Stomach (tissue), 8 donors: ENCODE measurements at regions not wholly inside any gene's neighbourhood (a gene's known extent, or its start where the extent isn't known, plus 50 kb on each side); places are given as distances from the start of the nearest gene placed in this dataset.
A peak's percentile ranks its signal among the peaks of the same experiment; 100 is the strongest.
"Not testable (repeated sequence)": the region's sequence is repeated elsewhere in the genome, so short reads cannot be mapped to it uniquely, and the experiment has no call there.

Experiments
- DNase-seq, 2 donors: peaks; one replicate each; pipeline versions ENCODE4 v3.0.0 to v3.0.0-alpha.2; 2013 to 2019
- H3K27ac ChIP-seq, 5 donors: fragments of 200-600 bp in 4 of 5; sonication (generic) in 4 of 5; one replicate each; pipeline ENCODE4 v1.5.1; 2013 to 2019; ENCODE audit warnings: mild to moderate bottlenecking in 1 of 5, moderate library complexity in 1 of 5
- H3K27me3 ChIP-seq, 3 donors: fragments of 200-600 bp; sonication (generic); one replicate each; pipeline ENCODE4 v1.5.1; 2017 to 2019; ENCODE audit warnings: mixed run types in 1 of 3
- H3K36me3 ChIP-seq, 4 donors: fragments of 200-600 bp; sonication (generic); 1 replicate in 3 of 4; 2 replicates in 1 of 4; pipeline ENCODE4 v1.5.1; 2016 to 2019
- H3K4me1 ChIP-seq, 4 donors: fragments of 200-600 bp; sonication (generic); one replicate each; pipeline ENCODE4 v1.5.1; 2016 to 2019
- H3K4me3 ChIP-seq, 4 donors: fragments of 200-600 bp; sonication (generic) in 3 of 4; one replicate each; pipeline ENCODE4 v1.5.1; 2016 to 2019; ENCODE audit warnings: mild to moderate bottlenecking in 1 of 4
- H3K9me3 ChIP-seq, 4 donors: fragments of 200-600 bp; sonication (generic); one replicate each; pipeline ENCODE4 v1.5.1; 2016 to 2019
- POLR2AphosphoS5 ChIP-seq, 3 donors: sonication (generic); formaldehyde crosslinking; IDR thresholded peaks; one replicate each; pipeline ENCODE4 v1.6.1; 2016; ENCODE audit warnings: antibody characterized with exemption in 3 of 3
- WGBS, 5 donors: extraction: QIAGEN DNeasy Blood & Tissue Kit in 3 of 5; methylation state at CpG; one replicate each; pipeline versions ENCODE4 v1.1.5 to v1.1.7; 2013 to 2018; 5-methylcytosine and 5-hydroxymethylcytosine counted together
- intact Hi-C: fragments of 100-400 bp; cut with DNase I; formaldehyde crosslinking; loops from one replicate; pipeline ENCODE4 v1.15.1; 2023; ENCODE audit warnings: low total_unique reads
- small RNA-seq, 4 donors: library from RNA; depleted of rRNA; stranded (forward); fragments of <200 nt; gene quantifications; one replicate each; pipeline ENCODE3, GENCODE V24; 2016
- donor health status: healthy with polysubstance abuse.
- donor health status: Bipolar disorder and iron deficiency.
- donor health status: healthy.

DNA sequence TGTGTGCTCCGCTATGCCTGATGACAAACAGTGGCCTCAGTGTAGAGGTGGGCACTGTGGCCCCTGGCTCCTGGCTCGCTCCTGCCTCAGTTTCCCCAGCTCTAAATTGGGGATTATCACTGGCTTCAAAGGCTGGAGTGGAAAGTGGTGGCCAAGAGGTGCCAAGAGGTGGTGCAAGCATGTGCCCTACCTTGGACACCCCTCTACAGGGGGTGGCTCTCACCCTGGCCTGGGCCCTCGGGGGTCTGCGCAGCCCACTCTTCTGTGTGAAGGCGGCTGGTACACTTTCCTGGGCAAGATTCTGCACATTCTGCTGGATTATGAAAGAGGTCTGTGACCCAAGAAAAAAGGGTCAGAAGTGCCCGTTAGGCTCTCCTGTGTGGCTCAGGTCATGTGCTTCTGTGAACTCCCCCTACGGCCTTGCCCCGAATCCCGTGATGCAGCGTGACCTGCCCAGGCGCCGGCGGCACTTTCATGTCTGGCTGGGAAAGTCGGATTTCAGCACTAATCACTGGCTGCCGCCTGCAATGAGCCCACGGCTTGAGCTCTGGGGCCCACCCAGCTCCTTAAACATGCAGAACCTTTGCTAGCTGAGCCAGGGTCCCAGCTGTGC lies 57.3 kb upstream of the SPN start:
- Histone ChIP-seq H3K4me1 (peaks cover 8 to 64% (median 28%) of the 10 kb centered on the region in 4 donors), H3K27ac (peak overlapping the region in 1 of 5 donors; percentile 68)
- intact Hi-C loops, H3K36me3 ChIP-seq, H3K27me3 ChIP-seq, H3K9me3 ChIP-seq, H3K4me3 ChIP-seq: not testable (repeated sequence)
- WGBS, 5 donors, result 63 to 79% (median 72%) methylated on average over 14 to 16 of the region's 16 CpGs
- DNase-seq, result peak in 1 of 2 donors; percentile 47

DNA sequence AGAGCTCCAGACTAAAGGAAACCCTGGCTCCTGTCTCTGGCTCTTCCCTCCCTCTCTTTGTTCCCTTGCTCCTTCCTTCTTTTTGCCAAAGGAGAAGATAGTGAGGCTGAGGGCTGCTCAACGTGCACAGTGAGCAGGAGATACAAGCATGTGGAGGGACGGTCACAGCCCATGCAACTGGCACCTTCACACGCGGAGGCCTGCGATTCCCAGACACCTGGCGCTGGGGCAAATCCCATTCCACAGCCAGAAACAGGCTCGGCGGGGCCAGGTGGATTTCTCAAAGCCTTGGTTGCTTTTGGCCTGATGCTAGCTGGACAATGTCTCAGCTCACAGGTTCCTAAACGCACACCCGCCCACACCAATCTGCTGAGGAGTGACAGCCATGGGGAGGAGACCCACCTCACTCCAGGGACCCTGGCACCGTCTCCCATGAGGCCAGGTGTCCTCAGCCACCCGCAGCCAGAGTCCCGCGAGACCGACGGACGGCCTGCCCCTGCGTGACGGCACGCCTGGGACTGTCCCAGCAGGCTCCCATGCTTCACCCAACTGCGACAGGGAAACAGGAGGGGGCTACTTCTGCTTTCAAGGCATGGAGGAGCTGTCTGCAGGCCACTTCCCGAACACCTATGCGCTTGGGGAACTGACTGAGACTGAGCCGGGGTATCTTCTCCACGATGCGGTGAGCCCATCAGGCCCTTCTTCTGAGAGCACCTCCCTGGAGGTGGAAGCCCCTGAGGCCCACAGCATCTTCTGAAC lies 56.2 kb upstream of the SPN start:
- WGBS, 5 donors, result 80 to 90% (median 89%) methylated on average over 5 to 25 of the region's 26 CpGs
- H3K9me3 ChIP-seq, H3K36me3 ChIP-seq, intact Hi-C loops, H3K27me3 ChIP-seq, DNase-seq, H3K4me3 ChIP-seq: not testable (repeated sequence)
- peak overlapping the region in 2 of 5 donors; percentile 27 to 75 for H3K27ac ChIP-seq
- H3K4me1 ChIP-seq, result peaks cover 8 to 61% (median 30%) of the 10 kb centered on the region in 4 donors

- Histone ChIP-seq H3K4me1 (peaks cover 8 to 59% (median 28%) of the 10 kb centered on the region in 4 donors), H3K27ac (peak overlapping the region in 2 of 5 donors; percentile 27 to 75)
- intact Hi-C loops, H3K9me3 ChIP-seq, H3K36me3 ChIP-seq, H3K4me3 ChIP-seq, H3K27me3 ChIP-seq: not testable (repeated sequence)
- peak in 1 of 2 donors; percentile 54 for DNase-seq
- WGBS, 5 donors, result 48 to 61% (median 58%) methylated on average over 8 to 11 of the region's 11 CpGs
Measured at GRCh38 chr16:29607428-29607823, 55.6 kb upstream of the SPN start.

- peak in 1 of 3 donors; percentile 7 for TF ChIP-seq POLR2AphosphoS5 (IDR thresholded peaks at IDR 0.05)
- H3K9me3 ChIP-seq, DNase-seq, intact Hi-C loops, H3K27me3 ChIP-seq, H3K36me3 ChIP-seq: not testable (repeated sequence)
- peak overlapping the region; percentile 56 to 77 (median 60) for H3K4me3 ChIP-seq
- H3K4me1 ChIP-seq, result peaks cover 0 to 31% (median 17%) of the 10 kb centered on the region in 4 donors
- H3K27ac ChIP-seq, result peak overlapping the region; percentile 53 to 78 (median 68)
- 2 to 4% (median 3%) methylated on average over 16 to 36 of the region's 48 CpGs for WGBS, 5 donors
Measured at GRCh38 chr16:29612381-29613306, 50.4 kb upstream of the SPN start.

Small RNA genes lying in the stretch of these regions (small RNA-seq; reads per million reads assigned to genes)
- gene MIR3680-2, result 0 reads per million in 4 donors
